EH (cell line): ENCODE measurements at regions not wholly inside any gene's neighbourhood (a gene's known extent, or its start where the extent isn't known, plus 50 kb on each side); places are given as distances from the start of the nearest gene placed in this dataset.

Experiments
- DNase-seq: peaks from one replicate; pipeline ENCODE4 v3.0.0-alpha.2; 2015; ENCODE audit warnings: low read depth

DNA sequence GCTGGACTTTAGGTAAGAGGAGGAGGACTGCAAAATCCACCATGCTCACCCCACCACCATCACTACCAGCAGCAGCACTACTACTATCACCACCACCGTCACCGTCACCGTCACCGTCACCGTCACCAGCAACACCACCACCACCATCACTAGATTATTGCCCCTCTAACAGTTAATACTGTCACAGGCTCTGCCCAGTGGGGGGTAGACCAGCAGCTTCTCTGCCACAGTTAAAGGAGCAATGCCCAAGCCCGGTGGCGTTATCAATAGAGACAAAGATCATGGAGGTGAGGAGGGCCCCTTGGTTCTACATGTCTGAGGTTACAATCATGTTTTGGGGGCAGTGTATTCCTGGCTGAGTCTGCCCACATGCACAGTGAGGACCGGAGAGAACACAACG is 184.4 kb upstream of the DYNLRB2 start:
- DNase-seq, result no peak

DNA sequence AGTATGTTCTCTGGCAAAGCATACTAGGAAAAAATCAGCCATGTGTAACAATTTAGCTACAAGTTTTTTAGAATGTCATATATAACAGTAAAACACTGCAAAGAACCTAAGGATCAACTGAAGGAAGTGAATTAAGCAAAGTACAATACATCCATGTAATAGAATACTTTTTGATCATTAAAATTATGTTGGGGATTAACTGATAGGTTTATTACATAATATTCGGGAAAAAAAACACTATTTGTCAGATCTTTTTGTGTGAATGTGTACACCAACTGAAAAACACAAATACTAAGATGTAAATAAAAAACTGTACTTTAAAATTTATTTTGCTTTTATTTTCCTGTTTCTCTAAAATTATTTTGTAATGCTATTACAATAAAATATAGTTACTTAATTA is 185.5 kb upstream of the DYNLRB2 start:
- no peak for DNase-seq

DNA sequence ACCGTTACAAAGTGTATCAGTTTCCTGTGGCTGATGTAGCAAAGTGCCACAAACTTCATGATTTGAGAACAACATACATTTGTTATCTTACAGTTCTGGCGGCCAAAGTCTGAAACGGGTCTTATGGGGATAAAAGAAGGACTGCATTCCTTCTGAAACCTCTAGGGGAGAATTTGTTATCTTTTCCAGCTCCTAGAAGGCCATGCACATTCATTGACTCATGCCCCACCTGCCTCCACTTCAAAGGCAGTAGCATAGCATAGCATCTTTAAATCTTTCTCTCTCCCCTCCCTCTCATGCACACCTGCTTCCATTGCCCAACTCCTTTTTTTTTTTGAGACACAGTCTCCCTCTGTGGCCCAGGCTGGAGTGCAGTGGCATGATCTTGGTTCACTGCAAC is 190.7 kb upstream of the DYNLRB2 start:
- DNase-seq, result no peak

DNA sequence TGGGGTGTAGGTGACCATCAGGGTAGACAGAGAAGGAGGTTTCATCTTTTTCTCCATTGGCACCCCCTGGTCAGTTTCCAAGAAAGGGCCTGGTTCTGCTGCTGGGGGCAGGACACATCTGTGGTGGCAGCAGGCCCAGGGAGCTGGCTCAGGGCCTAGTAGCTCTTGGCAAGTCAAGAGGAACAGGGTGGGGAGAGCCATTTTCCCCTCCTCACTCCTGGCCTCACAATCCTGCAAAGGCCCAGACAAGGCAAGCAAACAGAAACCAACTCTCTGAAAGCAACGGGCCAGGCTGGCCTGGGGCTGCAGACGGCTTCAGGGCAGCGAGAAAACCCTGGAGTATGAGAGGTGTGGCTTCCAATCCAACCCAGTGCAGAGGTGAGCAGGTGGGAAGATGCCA is 192.9 kb upstream of the DYNLRB2 start:
- DNase-seq, result peak; percentile 6

GRCh38 chr16:80347002-80347401 is 193.8 kb upstream of the DYNLRB2 start:
- no peak for DNase-seq

GRCh38 chr16:80346111-80346632 is 194.6 kb upstream of the DYNLRB2 start:
- no peak for DNase-seq

DNA sequence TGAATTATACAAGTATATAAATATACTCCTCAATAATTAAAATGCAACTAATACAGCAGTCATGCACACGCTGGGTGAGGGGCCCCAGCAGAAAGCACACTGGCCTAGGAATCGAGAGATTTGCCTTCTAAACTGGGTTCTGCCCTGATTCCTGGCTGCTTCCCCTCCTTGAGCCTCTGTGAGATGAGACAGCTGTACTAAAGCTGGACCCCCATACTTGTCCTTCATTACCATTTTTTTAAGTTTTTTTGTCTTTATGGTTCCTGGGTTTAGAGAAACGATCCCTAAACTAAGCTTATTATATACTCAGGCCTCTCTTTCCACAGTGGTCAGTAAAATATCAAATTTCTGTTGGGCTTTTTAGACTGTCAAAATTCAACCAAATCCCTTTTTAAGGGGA is 195.1 kb upstream of the DYNLRB2 start:
- no peak for DNase-seq

- DNase-seq, result no peak
Observed at GRCh38 chr16:80344570-80344969, 196.2 kb upstream of the DYNLRB2 start.

DNA sequence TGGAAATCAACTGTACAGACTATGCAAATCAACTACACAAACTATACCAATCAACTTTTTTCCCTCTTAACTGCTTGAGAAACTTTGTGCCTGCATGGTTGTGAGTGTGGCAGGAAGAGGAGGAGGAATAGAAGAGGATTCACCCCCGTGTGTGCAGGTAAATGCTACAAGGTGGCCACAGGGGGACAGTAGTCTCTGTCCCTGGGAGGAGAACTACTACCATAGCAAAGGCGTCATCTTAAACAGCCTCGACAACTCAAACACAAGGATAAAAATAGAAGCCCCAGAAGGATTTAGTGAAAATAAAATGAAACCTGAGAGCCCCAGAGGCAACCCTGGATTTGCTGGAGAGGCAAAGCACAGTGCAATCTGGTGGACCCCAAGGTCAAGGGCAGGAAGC is 199.5 kb upstream of the DYNLRB2 start:
- DNase-seq, result no peak

DNA sequence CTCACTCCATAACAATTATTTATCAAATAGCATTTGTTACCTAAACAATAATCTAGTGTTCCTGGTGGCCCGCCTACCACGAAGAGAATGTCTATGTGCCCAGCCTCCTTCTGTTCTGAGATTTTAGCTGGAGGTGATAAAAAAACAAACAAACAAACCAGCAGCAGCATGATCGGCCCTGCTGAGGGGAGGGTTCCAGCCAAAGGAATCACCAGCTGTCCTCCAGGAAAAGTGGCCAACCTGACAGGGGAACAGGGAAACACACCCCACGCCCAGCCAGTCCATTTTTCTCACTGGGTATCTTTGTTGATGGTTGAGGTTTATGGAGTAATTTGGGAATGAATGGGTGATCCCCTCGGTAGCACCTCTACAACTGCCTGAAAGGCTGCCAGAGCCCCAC is 203.0 kb upstream of the DYNLRB2 start:
- DNase-seq, result no peak

GRCh38 chr16:80330803-80331202 is 210.0 kb upstream of the DYNLRB2 start:
- DNase-seq, result no peak

DNA sequence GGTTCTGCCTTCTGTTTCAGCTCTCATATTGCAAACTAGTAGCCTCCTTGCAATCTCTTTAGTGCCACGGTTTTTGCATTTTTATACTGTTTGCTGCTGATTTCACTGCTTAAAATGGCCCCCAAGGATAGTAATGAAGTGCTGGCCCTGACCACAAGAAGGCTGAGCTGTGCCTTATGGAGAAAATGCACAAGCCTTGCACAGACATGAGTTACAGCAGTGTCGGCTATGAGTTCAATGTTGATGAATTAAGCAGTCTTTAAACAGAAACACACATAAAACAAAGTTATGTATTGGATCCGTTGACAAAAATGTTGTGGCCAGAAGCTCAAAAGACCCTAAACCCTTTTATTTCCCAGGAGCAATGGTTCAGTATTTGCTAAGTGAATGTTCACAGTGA is 210.6 kb upstream of the DYNLRB2 start:
- DNase-seq, result no peak

DNA sequence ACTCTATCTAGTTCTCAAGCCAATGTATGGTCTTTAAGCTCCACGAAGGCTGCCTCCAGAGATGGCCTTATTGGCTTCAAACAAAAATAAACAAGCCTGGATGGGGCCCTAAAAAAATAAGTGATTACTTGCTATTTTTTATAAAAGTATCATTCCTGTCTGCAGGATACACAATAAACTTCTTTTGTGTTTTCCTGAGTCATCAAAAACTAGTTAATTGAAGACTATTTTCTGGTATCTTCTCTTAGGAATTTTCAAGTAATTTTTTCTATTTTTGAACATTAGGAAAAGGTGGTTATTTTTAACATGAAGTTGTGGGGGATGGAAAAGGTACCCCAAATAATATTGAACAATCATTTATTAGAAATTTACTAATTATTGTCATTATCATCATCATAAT is 213.1 kb upstream of the DYNLRB2 start:
- DNase-seq, result no peak

DNA sequence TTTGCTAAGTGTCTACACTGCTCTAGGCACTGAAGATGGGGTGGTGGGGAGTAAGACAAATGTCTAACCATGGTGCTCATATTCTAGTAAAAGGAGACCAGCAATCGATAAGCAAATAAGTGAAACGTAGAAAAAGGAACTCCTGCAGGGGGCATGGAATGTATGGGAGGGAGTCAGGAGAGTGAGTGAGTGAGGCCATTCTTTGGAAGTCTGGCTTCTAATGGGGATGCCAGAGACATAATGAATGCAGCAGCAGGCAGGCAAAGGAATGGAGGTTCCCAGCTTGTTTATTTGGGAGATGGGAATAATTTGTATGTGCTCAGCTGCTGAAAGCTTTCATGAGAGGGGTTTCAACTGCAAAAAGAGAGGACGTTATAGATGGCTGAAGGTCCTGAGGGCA is 216.4 kb upstream of the DYNLRB2 start:
- no peak for DNase-seq

- DNase-seq, result no peak
Observed at GRCh38 chr16:80323808-80324195, 217.0 kb upstream of the DYNLRB2 start.

DNA sequence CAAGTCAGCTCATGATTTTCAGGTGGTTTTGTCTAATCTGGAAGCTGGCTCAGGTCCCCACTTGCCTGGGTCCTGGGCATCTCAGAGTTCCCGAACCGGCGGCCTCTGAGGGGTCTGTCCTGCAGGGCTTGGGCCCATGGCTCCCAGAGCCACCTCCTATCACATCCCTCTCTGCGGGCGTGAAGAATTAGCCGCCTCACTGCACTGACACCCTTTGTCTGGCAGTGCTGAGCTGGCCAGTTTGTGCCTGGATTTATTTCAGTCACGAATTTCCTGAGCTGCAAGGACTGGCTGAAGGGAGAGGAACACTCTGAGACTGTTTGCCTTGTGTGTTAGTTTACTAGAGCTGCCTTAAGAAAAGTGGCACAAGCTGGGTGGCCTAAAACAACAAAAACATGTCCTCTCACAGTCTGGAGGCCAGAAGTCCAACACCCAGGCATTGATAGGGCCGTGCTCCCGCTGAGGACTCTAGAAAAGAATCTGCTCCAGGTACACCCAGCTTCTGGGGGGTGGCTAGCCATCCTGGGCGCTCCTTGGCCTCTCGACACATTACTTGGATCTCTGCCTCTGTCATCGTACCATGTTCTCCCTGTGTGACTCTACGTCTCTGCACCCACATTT is 217.5 kb upstream of the DYNLRB2 start:
- DNase-seq, result no peak

DNA sequence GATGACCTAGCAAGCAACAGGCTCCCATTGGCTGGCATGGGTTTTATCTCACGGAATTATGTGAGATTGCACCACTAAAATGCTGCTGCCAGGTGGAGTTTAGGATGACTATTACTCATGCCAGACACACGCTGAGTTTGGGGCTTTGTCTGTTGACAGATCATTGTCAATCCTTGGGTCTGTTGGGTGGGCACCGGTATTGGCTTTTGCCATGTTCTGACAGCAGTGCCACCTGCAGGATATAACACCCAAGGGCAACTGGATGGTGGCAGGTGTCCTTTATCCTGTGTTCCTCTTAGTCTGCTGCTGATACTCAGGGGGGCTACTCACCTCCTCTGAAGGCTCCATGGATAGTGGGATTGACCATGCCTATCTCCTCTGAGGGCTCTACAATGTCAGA is 221.6 kb upstream of the DYNLRB2 start:
- peak; percentile 13 for DNase-seq

GRCh38 chr16:80318107-80318506 is 222.7 kb upstream of the DYNLRB2 start:
- no peak for DNase-seq

DNA sequence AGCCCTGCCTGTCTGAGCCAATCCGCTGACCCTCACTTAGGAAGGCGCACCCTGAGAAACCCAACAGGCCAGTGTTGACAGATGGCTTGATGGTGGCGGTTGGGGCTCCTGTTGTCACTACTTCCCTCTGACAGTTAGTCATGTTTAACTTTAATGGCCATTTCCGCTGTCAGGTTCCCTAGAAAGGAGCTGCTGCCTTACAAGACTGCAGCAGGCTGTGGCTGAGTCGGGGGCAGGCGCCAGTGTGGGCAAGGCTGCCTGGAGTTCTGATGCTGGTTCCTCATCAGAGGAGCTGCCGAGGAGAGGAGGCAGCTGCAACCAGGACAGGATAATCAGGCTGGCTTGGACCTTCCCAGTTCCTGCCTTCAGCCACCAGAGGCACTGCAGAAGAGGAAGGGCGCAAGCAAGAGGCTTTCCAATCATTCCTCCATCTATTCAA is 223.2 kb upstream of the DYNLRB2 start:
- DNase-seq, result peak; percentile 11

- no peak for DNase-seq
Observed at GRCh38 chr16:80317116-80317515, 223.7 kb upstream of the DYNLRB2 start.

DNA sequence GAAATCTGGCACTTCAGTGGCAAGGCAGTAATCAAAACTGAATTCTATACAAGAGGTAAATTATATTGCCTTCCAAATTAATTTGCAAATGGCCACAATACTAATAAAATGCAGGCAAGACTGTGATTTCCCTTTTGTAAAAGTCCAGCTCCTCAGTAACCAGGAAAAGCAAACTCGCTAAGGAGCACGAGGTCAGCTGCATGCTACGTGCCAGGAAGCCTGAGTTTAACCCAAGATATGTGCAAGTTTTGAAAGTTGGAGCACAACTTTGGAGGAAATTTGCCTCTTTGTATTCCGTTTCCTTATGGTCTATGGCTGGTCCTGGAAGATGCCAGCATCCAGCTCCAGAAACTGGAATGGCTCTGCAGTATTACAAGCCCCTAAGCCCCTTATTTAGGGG is 226.8 kb upstream of the DYNLRB2 start:
- DNase-seq, result no peak

GRCh38 chr16:80309178-80309577 is 231.6 kb upstream of the DYNLRB2 start:
- DNase-seq, result no peak

GRCh38 chr16:80305410-80305809 is 235.4 kb upstream of the DYNLRB2 start:
- no peak for DNase-seq

- no peak for DNase-seq
Observed at GRCh38 chr16:80303691-80304090, 237.1 kb upstream of the DYNLRB2 start.

DNA sequence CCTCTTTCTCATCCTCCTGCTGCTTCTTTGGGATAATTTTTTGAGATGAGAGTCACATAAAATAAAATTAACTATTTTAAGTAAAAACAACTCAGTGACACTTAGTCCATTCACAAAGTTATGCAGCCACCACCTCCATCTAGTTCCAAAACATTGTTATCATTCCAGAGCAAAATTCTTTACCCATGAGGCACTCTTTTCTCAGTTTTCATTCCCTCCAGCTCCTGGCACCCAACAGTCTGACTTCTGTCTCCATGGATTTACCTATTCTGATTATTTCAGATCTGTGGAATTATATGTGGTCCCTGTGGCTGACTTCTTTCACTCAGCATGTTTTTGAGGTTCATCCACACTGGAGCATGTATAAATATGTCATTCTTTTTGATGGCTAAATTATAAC is 239.9 kb upstream of the DYNLRB2 start:
- peak; percentile 93 for DNase-seq
